ENCODE measurements at regions not wholly inside any gene's neighbourhood (a gene's known extent, or its start where the extent isn't known, plus 50 kb on each side); places are given as distances from the start of the nearest gene placed in this dataset.

GRCh38 chr7:156061689-156062255 is 249.5 kb upstream of the SHH start:
- TF ChIP-seq CTCF (conservative IDR thresholded peaks at IDR 0.05; ENCODE audit: low read depth in 2 of 2): no peak
- no peak for TF ChIP-seq POLR2AphosphoS5 (IDR thresholded peaks at IDR 0.05; ENCODE audit: low read depth)
- TF ChIP-seq EZH2 (IDR thresholded peaks at IDR 0.05; ENCODE audit: low read depth, unreplicated experiment): no peak
- TF ChIP-seq CREB1 (CRISPR knock-in tag; IDR thresholded peaks at IDR 0.05; ENCODE audit: low read depth): no peak
- TF ChIP-seq EZH2phosphoT487 (IDR thresholded peaks at IDR 0.05; ENCODE audit: unreplicated experiment): no peak
- no peak for TF ChIP-seq REST (IDR thresholded peaks at IDR 0.05; ENCODE audit: unreplicated experiment)
- no peak for TF ChIP-seq NANOG (IDR thresholded peaks at IDR 0.05; ENCODE audit: borderline replicate concordance)
- TF ChIP-seq ETS1 (IDR thresholded peaks at IDR 0.05): no peak
- TF ChIP-seq ZNF114 (CRISPR knock-in tag; IDR thresholded peaks at IDR 0.05): no peak
- no peak for TF ChIP-seq JUNB (IDR thresholded peaks at IDR 0.05; ENCODE audit: unreplicated experiment)
- TF ChIP-seq ZNF462 (CRISPR knock-in tag; IDR thresholded peaks at IDR 0.05): no peak
- TF ChIP-seq ZNF331 (CRISPR knock-in tag; IDR thresholded peaks at IDR 0.05; ENCODE audit: low read depth): no peak

Measured in GM23338 (cell line).